HG03108 (cell line): ENCODE measurements at regions not wholly inside any gene's neighbourhood (a gene's known extent, or its start where the extent isn't known, plus 50 kb on each side); places are given as distances from the start of the nearest gene placed in this dataset.

ENCODE experiments used
- ATAC-seq: cut with Tn5 transposase; IDR thresholded peaks from one replicate; pipeline ENCODE4 v1.9.1; 2021; ENCODE audit warnings: moderate library complexity; ENCODE audit not compliant: unreplicated experiment

DNA sequence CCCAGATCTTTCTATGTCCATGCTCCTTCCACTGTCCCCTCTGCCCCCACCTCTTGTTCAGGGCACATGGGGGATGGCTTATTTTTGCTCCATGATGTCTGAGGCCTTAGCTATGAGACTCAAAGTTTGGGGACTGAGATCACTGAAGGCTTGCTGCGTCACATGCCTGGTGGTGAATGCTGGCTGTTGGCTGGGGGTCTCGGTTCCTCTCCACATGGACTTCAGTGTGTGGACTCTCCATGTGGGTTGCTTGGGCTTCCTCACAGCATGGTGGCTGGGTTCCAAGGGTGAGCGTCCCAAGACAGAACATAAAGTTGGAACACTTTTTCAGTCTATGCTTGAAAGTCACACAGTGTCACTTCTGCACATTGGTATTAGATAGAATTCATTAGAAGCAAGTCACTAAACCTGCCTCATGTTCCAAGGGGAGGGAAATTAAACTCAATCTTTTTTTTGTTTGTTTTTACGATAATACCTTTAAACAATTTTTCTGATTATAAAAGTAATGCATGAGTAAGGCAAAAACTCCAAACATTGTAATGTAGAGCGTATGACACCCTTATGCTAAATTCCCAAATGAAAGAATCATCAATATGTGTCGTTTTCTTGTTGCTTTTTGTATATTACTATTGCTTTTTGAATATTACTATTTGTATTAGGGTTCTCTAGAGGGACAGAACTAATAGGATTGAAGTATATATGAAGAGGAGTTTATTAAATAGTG, 111.7 kb downstream of the MYCN start:
- ATAC-seq = no peak

- no peak for ATAC-seq
These were observed 110.6 kb downstream of the MYCN start for GRCh38 chr2:16050908-16051489.

GRCh38 chr2:16050261-16050907, 110.0 kb downstream of the MYCN start:
- no peak for ATAC-seq

GRCh38 chr2:16049406-16049805, 109.1 kb downstream of the MYCN start:
- ATAC-seq = no peak

- no peak for ATAC-seq
These were observed 108.1 kb downstream of the MYCN start for GRCh38 chr2:16048466-16048865.

DNA sequence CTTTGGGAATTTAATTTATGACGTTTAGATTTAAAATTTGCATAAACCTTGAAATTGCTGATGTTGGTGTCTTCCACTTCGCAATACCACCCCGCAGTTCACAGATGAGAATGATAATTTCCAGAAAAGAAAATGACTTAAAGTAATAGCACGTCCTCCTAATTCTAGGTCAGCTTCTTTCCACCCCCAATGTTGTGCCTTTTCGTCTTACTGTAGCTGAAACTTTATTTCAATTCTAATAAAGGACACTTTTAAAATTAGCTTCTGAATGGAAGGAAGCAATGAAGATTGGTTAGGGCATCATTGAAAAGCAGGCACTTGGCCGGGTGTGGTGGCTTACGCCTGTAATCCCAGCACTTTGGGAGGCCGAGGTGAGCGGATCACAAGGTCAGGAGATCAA, 107.4 kb downstream of the MYCN start:
- ATAC-seq = no peak

DNA sequence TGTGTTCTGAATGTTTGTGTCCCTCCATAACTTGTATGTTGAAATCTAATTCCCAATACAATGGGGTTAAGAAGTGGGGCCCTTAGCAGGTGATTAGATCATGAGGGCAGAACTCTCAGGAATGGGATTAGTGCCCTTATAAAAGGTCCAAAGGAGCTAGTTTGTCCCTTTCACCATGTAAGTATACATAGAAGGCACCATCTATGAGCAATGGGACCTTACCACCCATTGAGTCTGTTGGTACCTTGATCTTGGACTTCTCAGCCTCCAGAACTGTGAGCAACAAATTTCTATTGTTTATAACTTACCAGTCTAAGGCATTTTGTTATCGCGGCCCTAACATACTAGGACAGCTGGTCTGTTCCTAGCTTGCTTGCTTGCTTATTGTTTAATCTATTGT, 106.3 kb downstream of the MYCN start:
- ATAC-seq = no peak

GRCh38 chr2:16045653-16046352, 105.5 kb downstream of the MYCN start:
- no peak for ATAC-seq

DNA sequence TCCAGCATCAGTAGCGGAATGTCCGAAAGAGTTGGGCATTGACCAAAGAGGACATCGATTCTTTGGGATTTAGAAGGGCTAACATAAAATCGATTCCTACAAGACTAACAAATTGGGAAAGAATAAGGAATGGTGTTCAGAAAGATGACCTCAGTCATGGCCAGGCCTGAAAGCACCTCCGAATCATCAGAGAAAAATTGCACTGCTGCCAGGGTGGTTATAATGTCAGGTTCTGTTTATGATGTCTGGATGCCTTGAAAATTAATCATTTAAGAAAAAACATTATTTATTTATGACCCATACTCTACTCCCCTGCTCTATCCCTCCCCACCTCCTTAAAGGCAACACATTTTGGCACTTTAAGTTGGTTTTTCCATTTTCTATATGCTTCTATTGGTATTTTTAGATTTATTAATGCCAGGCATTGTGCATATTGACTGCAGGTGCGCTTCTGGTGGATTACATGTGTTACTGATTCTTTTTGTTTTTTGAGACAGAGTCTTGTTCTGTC, 104.7 kb downstream of the MYCN start:
- ATAC-seq = no peak

GRCh38 chr2:16043627-16044026, 103.3 kb downstream of the MYCN start:
- ATAC-seq = no peak

GRCh38 chr2:16043192-16043591, 102.8 kb downstream of the MYCN start:
- ATAC-seq = no peak

DNA sequence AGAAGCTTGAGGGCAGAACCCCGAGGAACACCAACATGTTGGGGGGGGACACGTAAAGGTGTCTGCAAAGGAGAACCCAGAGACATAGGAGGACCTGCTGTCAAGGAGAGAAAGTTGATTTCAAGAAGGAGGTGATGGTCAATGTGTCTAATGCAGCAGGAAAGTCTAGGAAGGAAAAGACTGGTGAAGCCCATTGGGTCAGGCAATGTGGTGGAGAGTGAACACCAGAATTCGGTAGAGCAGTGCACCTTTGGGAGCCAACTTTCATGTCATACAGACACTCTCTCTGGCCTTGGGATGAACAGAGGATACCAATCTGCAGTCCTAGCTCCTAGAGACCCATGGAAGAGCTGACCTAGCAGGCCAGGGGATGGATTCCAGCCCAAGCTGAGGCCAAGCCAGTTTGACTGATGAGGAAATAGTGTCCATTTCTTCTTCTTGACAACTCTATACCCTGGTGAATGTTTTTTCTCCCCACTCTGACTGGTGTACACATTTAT, 101.9 kb downstream of the MYCN start:
- ATAC-seq = no peak

DNA sequence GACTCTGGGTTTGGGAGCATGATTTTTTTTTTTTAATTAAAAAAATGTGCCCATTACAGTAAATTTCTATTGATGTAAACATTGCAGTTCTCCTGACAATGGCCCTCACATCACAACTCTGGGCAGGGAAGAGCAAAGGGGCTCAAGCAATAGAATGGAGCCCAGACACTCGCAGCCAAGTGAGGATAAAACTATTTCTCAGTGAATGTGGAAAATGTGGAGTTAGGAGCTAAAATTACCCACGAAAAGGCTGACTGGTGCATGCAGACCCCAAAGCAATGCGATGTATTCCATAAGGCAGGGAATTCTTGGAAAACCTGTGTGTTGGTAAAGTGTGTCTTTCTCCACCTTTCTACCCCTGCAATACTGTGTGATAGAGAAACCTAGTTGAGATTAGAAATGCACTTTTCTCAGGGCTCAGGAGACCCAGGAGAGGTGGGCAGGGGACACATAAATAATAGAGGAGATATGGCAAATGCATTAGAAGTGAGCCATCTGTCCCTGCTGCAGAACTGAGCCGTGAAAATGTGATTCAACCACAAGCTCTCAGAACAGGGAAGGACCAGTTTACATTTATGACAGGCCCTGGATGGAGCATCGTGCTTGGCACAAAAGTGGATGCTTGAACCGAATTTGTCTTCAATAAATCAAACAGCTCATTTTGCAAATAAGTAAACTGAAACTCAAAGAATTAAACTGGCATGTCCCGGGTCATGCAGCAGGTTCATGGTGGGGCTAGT, 100.1 kb downstream of the MYCN start:
- no peak for ATAC-seq

GRCh38 chr2:16039823-16040222, 99.5 kb downstream of the MYCN start:
- no peak for ATAC-seq

GRCh38 chr2:16039055-16039454, 98.7 kb downstream of the MYCN start:
- no peak for ATAC-seq

DNA sequence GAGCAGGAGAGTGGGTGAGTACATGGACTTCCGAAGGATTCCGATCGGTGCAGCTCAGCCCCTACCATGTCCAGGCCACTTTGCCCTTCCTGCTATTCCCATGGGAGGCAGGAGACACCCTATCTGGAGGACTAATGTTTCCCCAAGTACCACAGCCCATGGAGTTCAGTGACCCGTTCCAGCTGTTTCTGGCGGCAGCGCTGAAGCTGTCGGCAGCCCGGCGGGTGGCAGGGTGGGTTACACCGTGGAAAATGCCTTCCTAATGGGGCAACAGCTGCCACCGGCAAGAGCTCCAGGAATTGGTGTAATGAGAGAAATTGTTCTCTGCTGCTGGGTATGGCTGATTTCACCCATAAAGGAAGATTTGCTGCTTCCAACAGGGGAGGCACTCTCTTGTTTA, 98.3 kb downstream of the MYCN start:
- no peak for ATAC-seq

GRCh38 chr2:16037808-16038457, 97.6 kb downstream of the MYCN start:
- no peak for ATAC-seq

DNA sequence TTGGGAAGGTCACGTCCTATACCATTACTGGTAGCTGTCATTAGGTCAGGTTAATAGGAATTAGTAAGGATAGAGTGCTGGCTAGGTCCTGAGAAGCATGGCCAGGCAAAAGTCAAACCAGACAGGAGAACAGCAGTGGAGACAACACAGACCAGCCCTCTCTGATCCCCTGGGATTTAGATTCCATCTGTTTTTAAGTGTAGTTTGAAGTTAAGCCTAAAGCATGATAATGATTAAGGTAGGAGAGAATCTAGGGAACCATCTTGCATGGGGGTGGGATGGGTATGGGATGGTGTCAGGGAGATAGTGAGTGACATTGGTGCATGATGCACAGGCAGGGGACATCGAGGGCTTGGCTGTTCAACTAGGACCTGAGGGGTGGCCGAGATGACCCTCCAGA, 96.6 kb downstream of the MYCN start:
- ATAC-seq = no peak

- no peak for ATAC-seq
These were observed 95.7 kb downstream of the MYCN start for GRCh38 chr2:16035747-16036745.
